Lower leg skin (tissue), 3 donors: ENCODE measurements at regions not wholly inside any gene's neighbourhood (a gene's known extent, or its start where the extent isn't known, plus 50 kb on each side); places are given as distances from the start of the nearest gene placed in this dataset.

Source experiments
- CTCF ChIP-seq, 3 donors: fragments of 450-650 bp; IDR thresholded peaks; one replicate each; pipeline ENCODE4 v1.5.1; 2016; ENCODE audit warnings: antibody characterized with exemption in 3 of 3, mild to moderate bottlenecking in 3 of 3, moderate library complexity in 2 of 3
- POLR2A ChIP-seq, 2 donors: fragments of 450-650 bp; IDR thresholded peaks; one replicate each; pipeline ENCODE4 v1.6.1; 2016 to 2017; ENCODE audit warnings: antibody characterized with exemption in 2 of 2, mild to moderate bottlenecking in 1 of 2, moderate library complexity in 1 of 2

- TF ChIP-seq CTCF (IDR thresholded peaks at IDR 0.05) (no peak), POLR2A (IDR thresholded peaks at IDR 0.05) (no peak)
Measured at GRCh38 chr12:106001837-106002218, 136.9 kb downstream of the NUAK1 start.
